HUDEP-2 (cell line): ENCODE measurements at regions not wholly inside any gene's neighbourhood (a gene's known extent, or its start where the extent isn't known, plus 50 kb on each side); places are given as distances from the start of the nearest gene placed in this dataset.

Experiments
- DNase-seq, 76 experiments: peaks; one replicate each; lab custom pipeline; 2025; ENCODE audit not compliant: unreplicated experiment in 76 of 76; lab: John Stamatoyannopoulos, UW

- no peak for DNase-seq
Observed at GRCh38 chr4:163948920-163949455, 454.5 kb downstream of the TMA16 start.

DNA sequence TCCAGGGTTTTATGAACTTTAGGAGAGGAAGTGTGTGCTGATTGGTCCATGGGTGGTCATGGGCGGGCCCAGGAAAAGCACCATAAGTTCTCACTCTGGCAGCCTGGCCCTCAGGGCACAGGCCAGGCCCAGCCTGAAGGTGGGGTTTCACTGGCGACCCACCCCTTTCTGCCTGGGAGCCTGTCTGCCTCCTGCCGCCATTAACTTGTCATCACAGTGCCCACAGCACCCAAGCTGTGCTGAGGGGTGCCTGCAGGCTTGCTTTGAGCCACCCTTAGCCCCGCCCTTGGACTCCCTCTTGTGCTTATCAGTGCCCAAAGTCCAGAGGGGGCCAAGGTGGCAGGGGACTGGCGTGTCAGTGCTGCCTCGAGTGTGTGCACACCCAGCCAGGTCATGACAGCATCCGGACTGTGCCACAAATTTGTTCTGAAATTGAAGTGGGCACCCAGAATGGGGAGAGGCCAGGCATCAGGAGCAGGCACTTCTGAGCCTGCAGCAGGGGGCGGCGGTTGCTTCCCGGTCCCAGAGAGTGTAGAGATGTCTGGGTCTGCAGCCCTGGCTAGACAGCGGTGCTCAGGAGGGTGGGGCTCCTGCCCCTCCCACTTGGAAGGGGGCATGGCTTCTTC is 455.6 kb downstream of the TMA16 start:
- no peak for DNase-seq

GRCh38 chr4:163955288-163955687 is 460.8 kb downstream of the TMA16 start:
- no peak for DNase-seq

DNA sequence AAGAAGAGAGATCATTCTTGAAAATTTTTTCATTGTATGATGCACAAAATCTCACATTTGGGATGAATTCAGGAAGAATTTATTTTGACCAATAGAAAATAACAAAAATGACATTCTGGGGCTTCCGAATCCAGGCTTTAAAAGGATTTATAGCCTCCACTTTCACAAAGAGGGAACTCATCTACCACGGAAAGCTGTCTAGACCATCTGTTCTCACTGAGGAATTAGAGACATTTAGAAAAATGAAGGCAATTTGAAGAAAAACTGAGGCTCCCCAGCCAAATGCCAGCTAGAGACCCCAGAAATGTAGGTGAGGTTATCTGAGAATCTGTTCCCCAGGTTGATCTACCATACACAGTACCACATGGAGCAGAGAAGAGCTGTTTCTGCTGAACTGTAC is 464.3 kb downstream of the TMA16 start:
- DNase-seq, result no peak

DNA sequence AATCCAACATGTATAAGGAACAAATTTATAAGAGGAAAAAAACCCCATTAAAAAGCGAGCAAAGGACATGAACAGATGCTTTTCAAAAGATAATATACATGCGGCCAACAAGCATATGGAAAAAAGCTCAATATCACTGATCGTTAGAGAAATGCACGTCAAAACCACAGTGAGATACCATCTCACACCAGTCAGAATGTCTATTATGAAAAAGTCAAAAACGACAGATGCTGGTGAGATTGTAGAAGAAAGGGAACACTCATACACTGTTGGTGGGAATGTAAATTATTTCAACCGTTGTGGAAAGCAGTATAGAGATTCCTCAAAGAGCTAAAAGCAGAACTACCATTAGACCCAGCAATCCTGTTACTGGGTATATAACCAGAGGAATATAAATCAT is 465.4 kb downstream of the TMA16 start:
- no peak for DNase-seq

DNA sequence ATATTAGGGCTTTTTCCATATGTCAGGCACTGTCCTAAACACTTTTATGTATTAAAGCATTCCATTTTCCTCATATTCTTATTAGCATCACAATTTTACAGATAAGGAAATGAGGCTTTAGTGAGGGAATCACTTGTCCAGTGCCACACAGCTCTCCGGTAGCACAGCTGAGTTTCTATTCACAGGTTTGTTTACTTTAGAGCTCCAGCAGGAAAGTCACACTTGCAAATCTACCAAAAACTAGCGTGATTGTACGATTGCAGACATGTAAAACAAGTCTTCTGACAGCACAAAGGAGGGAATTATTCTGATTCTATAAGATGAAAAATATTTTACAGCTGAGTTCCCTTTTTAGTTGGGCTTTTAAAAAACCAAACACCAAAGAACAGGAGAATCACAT is 472.1 kb downstream of the TMA16 start:
- DNase-seq, result no peak

GRCh38 chr4:163967263-163967662 is 472.8 kb downstream of the TMA16 start:
- no peak for DNase-seq

DNA sequence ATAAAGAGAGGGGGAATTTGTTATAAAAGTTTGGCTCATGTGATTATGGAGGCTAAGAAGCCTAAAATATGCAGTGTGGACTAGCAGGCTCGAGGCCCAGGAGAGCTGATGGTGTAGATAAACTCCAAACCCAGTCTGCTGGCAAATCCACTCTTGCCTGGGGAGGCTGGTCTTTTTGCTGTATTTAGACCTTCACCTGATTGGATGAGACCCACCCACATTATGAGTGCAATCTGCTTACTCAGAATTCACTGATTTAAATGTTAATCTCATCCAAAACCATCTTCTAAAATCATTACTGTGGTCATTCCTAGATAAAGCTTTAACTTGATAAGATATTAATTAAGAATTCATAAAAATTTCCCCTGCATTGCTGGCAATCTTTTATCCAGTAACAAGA is 473.2 kb downstream of the TMA16 start:
- no peak for DNase-seq

GRCh38 chr4:163969291-163969690 is 474.8 kb downstream of the TMA16 start:
- no peak for DNase-seq

- DNase-seq, result no peak
Observed at GRCh38 chr4:163976588-163976987, 482.1 kb downstream of the TMA16 start.

GRCh38 chr4:163988391-163988790 is 493.9 kb downstream of the TMA16 start:
- DNase-seq, result no peak

DNA sequence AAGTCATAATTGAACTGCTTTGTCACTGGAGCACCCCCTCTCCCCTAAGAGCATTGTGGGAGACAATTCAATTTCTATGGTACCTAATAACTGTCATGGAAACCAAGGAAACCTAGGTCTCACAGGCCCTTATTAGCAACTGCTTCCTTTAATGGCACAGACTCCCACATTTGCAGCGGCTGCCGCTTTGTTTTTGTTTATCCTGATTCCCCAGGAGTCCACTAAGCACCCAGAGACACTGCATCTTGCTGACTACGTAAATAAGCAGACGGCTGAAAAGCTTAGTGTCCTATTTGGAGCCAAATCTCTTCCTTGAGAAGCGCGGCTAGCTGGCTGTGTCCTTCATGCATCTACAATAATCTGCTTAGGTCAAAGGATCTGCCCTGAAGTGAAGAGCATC is 494.4 kb downstream of the TMA16 start:
- DNase-seq, result no peak

- no peak for DNase-seq
Observed at GRCh38 chr4:163991298-163991865, 496.9 kb downstream of the TMA16 start.

- no peak for DNase-seq
Observed at GRCh38 chr4:164009435-164009834, 514.9 kb downstream of the TMA16 start.

DNA sequence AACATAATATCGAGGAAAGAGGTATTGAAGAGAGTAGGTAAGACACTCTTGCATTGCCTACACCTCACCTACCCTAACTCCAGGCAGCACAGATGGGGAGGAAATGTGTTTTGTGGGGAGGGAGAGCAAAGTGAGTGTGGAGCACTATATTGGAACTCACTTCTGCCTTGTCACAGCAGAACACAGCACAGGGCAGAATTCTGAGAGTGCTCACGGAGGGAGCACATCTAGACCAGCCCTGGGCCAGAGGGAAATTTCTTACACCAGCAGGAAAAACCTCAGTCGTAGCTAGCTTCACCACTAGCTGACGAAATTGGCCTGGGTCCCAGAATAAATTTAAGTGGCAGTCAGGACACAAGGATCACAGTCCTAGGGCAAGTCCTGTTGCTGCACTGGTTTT is 517.3 kb downstream of the TMA16 start:
- no peak for DNase-seq

DNA sequence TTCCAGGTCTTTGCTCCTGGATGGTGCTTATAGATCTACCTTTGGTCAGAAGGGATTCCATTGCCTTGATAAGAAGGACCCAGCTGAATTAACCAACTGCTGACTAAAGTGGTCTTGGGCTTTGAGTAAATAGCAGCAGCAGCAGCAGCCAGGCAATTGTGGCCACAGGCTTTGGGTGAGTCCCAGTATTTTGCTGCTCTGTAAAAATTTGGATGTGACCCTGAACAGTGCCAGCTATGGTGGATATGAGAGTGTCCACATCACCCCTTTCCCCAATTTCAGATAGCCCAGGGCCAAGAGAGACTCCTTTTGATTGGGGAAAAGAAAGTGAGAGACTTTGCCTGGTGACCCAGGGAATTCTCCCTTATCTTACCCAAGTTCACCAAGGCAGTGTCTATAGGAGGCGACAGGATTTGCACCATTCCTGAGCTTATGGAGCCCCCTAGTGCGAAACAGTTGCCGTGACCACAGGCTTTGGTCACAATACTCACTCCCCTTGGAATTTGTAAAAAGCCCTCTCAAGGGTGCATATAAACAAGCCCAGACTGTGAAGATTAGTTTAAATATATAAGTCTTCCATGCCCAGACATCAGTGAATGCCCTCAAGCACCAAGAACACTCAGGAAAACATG is 518.0 kb downstream of the TMA16 start:
- peak in 11 of 76 experiments; percentile 0 to 14 (median 3) for DNase-seq

- DNase-seq, result no peak
Observed at GRCh38 chr4:164021947-164022346, 527.5 kb downstream of the TMA16 start.

GRCh38 chr4:164023214-164023613 is 528.7 kb downstream of the TMA16 start:
- peak in 1 of 76 experiments; percentile 0 for DNase-seq

DNA sequence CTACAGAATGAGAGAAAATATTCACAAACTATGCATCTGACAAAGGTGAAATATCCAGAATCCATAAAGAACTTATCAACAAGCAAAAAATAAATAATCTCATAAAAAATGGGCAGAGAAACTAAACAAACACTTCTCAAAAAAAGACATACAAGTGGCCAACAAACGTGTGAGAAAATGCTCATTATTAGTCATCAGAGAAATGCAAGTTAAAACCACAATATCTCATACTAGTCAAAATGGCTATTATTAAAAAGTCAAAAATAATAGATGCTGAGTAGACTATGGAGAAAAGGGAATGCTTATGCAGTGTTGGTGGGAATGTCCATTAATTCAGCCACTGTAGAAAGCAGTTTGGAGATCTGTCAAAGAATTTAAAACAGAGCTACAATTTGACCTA is 533.3 kb downstream of the TMA16 start:
- no peak for DNase-seq

DNA sequence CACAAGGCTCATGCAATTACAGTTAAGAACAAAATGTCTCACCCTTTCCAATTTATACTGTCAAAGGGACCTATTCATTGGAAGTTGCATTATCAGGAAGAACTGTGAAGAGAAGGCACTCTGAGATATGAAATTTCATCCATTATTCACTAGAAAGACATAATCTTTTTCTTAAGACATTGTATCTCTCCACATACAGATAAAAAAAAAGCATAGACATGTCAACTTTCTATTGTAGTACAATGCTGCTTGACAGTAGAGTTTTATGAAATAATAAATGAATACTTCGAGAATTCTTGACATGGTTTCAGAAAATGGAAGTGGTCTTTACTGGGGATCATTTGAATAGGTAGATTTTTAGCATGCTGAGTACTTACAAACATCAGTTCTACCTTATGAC is 545.0 kb downstream of the TMA16 start:
- no peak for DNase-seq

- DNase-seq, result no peak
Observed at GRCh38 chr4:164056426-164057142, 562.1 kb downstream of the TMA16 start.
